ENCODE measurements at regions not wholly inside any gene's neighbourhood (a gene's known extent, or its start where the extent isn't known, plus 50 kb on each side); places are given as distances from the start of the nearest gene placed in this dataset.

- DNase-seq = no peak
Measured at GRCh38 chr19:28021259-28022185, 1191.4 kb downstream of the UQCRFS1 start.

DNA sequence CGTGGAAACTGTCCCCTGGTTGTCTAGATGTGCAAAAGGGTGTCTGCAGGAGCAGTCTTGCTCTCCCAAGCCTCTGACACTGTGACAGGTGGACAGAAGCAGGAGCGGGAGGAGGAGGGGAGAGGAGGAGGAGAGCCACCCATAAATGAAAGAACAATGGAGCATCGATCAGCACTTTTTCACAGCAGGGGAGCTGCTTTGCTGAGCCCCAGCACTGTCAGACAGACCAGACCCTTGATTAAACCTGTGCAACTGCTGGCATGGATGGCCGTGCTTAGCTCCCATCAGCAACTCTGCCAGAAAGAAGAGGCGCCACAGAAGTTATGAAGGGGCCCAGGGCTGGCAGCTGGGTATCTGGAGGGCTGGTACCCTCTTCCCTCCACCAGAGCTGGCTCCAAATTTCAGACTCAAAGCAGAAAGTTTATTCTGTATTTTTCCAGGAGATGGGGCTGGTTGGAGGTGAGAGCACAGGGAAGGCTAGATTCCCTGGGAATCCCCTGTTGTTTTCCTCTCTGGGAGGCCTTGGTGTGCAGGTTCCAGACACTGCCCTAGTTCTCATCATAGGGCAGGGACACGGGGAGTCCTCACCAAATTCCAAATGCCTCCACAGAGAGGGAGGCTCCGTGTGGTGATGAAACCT lies 1192.2 kb downstream of the UQCRFS1 start:
- DNase-seq = no peak

- no peak for DNase-seq
Measured at GRCh38 chr19:28019901-28020300, 1193.0 kb downstream of the UQCRFS1 start.

GRCh38 chr19:28019371-28019770 lies 1193.6 kb downstream of the UQCRFS1 start:
- no peak for DNase-seq

- DNase-seq = no peak
Measured at GRCh38 chr19:28018499-28018898, 1194.5 kb downstream of the UQCRFS1 start.

- DNase-seq = no peak
Measured at GRCh38 chr19:28014615-28015405, 1198.1 kb downstream of the UQCRFS1 start.

DNA sequence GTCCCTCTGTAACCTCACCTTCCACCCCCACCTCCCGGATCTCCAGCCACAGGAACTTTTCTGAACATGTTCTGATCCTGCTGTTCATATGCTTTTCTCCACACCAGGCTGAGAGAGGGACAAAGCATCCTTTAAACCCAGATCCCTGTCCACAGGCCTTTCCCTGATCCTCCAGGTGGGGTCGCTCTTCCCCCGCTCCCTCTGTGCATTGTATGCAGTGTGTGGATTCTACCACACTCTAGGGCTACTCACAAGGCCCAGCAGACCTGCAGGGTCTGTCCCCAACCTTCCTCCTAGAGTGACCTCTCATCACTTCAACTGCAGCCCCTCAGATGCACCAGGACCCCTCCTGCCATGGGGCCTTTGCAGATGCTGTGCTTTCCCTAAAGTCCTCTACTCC lies 1200.6 kb downstream of the UQCRFS1 start:
- DNase-seq = no peak

GRCh38 chr19:28010656-28011055 lies 1202.3 kb downstream of the UQCRFS1 start:
- DNase-seq = no peak

GRCh38 chr19:28009696-28010095 lies 1203.3 kb downstream of the UQCRFS1 start:
- no peak for DNase-seq

DNA sequence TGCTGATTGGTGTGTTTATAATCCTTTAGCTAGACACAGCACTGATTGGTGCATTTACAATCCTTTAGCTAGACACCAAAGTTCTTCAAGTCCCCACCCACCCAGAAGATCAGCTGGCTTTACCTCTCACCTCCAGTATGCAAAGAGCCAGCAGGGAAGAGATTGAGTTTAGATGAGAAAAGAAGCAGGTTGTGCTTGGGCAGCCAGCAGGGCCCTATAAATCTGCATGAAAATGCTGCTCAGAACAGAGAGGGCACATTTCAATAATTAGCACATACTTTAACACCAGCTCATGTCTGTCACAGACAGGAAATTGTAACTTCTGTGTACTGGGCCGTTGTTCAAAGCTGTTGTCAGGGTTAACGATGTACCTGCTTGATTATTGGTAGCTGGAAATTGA lies 1204.3 kb downstream of the UQCRFS1 start:
- no peak for DNase-seq

DNA sequence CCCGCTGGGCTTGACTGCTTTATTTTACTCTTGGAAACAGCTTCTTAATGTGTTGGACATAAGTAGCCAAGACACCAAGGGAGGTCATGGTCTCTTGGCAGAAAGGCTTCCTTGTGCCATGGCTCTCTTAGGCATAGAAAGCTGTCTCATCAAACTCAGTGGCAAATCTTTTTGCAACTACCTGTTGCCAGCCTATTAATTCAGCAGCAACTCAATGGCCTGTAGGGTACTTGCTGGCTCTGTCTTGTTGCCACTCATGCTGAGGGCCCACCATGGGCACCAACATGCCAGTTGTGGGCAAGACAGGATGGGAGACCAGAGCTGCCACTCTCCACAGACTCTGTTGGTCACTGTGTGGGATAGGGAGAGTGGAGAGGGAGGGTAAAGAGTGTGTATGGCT lies 1209.4 kb downstream of the UQCRFS1 start:
- no peak for DNase-seq

GRCh38 chr19:27997069-27997468 lies 1215.9 kb downstream of the UQCRFS1 start:
- no peak for DNase-seq

DNA sequence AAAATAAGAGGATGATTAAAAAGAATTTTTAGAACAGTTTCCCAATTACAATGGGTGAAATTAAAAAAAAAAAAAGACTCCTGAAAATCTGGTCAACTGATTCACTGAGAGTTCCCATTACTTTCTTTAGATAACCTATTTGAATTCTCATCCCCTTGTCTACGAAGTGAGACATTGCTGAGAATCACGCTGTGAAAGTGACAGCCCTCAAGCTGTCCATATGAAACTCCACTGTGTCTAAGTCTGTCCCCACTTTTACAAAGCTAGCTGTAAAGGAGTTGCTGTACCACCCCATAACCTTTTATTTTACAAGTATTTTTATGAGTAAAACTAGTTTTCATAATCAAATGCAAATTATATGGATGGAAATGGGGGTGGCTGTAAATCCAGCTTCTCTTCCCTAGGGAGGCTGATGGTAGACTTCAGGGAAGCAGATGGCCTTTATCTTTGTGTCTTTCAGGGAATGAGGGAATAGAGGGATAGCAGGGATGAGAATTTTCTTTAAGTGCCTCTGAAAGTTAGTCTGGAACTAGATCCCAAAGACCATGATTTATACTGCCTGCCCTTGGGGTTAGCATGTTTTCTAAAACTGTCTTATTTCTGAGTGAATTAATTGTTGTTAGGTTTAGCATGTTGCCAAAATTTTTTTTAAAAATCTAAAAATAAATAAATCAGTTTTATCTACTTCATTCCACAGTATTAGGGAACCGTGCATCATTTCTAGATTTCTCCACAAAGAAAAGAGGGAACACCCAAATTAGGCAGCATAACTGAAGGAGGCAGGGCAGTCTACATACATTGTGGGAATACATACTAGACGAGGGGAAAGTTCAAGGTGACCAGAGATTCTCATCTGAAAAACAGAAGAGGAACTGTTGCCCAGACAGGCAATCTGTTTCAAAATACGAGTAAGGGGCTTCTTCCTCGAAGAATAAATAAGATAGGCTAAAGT lies 1219.1 kb downstream of the UQCRFS1 start:
- DNase-seq = no peak

DNA sequence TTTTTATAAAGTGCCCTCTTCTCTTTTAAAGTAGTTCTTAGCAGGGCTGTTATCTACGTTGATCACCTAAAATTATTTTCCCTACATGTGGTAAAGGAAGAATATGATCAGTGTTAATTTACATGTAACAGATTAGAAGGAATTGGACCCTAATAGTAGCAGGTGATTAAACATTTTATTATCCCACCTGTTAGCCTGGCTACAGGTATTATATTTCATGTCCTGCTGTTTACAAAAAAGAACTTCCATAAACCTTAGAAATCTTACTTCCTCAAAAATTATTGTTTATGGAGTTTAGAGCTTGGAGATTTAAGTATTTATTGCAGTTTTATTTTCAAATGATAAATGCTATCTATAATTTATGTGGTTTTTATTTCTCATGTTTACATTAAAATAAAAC lies 1226.7 kb downstream of the UQCRFS1 start:
- no peak for DNase-seq

- DNase-seq = no peak
Measured at GRCh38 chr19:27975419-27976005, 1237.4 kb downstream of the UQCRFS1 start.

DNA sequence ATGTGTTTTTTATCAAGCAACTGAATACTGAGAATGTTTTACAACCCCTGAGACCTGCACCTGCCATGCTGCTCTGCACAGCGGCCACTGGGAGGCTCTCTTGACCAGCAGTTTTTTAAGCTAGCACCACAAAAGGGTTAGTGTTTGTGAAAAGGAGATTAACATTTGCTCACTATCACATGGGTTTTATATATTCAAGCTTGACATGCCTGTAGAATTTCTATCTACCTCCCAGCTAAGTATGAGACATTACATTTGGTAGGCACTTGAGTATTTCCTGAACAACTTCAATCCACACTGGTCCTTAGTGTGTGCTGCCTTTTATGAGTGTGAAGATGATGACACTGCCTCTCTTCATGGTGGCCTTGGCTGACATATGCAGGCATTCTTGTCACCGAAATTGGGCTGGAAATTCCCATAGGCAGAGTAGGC lies 1238.9 kb downstream of the UQCRFS1 start:
- no peak for DNase-seq

DNA sequence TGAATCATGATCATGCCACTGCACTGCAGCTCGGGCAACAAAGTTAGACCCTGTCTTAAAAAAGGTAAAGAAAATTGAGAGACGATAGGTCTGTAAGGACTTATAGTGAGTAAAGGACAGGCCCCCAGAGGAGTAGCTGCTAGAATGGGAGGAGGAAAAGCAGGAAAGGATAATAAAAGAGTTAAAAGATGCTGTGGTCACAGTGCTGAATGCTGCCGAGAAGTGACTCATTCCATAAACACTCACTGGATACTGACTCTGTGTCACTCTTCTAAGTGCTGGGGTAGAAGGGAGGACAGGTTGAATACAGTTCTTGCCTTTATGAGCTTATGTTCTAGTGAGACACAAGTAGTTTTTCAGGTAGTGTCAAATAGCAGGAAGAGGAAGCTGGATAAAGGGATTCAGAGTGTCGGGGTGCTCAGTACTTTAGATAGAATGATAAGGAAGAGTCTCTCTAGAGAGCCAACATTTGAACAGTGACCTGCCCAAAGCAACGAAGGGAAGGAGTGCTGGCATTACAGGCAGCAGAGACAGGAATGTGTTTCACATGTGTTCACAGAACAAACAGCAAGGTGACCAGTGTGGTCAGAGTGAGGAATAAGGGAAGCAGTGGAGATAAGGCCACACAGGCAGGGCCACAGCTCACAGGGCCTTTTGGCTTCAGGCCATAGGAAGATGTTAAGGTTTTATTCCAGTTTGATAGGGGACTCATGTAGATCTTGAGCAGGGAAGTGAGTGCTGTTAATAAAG lies 1240.5 kb downstream of the UQCRFS1 start:
- DNase-seq = no peak

DNA sequence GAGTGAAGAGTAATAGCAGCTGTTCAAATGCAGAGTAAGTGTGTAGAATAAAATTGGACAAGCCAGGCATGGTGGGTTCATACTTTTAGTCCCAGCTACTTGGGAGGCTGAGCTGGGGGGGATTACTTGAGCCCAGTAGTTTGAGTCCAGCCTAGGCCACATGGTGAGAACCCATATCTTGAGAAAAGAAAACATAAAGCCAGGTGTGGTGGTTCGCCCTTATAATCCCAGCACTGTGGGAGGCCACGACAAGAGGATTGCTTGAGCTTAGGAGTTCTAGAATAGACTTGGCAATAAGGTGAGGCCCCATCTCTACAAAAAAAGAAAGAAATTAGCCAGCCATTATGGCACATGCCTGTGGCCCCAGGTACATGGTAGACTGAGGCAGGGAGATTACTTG lies 1241.1 kb downstream of the UQCRFS1 start:
- DNase-seq = no peak

GRCh38 chr19:27971071-27971470 lies 1241.9 kb downstream of the UQCRFS1 start:
- DNase-seq = no peak

DNA sequence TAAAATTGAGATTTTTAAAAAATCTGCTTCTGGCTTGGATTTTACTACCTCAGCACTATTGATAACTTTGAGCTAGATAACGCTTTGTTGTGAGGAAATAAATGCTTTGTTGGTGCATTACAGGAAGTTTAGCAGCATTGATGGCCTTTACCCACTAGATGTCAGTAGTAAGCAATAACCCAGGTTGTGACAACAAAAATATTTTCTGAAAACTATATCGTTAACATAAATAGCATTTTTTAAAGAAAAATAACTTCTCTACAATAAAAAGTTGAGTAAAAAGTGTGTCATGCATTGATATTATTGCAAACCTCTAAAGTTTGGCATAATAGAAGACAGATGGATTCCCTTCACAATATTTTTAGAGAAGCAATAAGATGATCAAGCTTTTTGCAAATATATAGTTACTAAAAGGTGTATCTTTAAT lies 1246.5 kb downstream of the UQCRFS1 start:
- DNase-seq = no peak

DNA sequence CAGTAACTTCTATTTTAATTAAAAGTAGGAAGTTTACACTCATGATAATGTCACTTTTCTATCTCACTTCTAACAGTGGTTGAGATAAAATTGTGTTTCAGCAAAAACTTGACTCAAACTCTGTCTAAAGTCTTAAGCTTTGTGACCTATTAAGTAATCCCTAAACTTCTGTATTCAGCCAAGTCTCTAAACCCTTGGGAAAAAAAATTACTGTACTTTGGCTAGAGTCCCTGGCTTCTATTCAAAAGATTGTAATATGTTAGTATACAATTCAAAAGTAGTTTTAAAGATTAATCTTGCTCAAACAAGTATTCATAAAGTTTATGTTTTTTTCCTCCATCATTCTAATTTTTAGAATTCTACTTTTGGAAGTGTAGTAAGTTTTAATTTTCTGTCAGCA lies 1248.8 kb downstream of the UQCRFS1 start:
- DNase-seq = no peak
